HCT116 (cell line): ENCODE measurements at regions not wholly inside any gene's neighbourhood (a gene's known extent, or its start where the extent isn't known, plus 50 kb on each side); places are given as distances from the start of the nearest gene placed in this dataset.

Source experiments
- ATAC-seq: fragments of 200-7000 bp; cut with Tn5 transposase; 2 replicates; pipeline ENCODE4 v1.9.1; 2020; ENCODE audit warnings: mild to moderate bottlenecking, moderate library complexity
- BruUV-seq: library from RNA; stranded (reverse); fragments of 400-500 nt; replicated peaks from 2 replicates; lab custom pipeline; 2021; lab: Mats Ljungman, UMichigan
- CTCF ChIA-PET: fragments of 300-600 bp; sonication (Branson Sonifier 250); formaldehyde crosslinking; loops from one replicate; lab custom pipeline; 2021; ENCODE audit warnings: antibody characterized with exemption; lab: Charles Lee
- POLR2A ChIA-PET: fragments of 300-600, 350-600 bp; sonication (Branson Sonifier 250); formaldehyde crosslinking; loops from one replicate; lab custom pipeline; 2021; ENCODE audit warnings: antibody characterized with exemption; lab: Charles Lee
- RAD21 ChIA-PET, 2 experiments: fragments of 300-600 bp; sonication (Branson Sonifier 250); formaldehyde crosslinking; loops; one replicate each; lab custom pipeline; 2023; ENCODE audit warnings: low total read pairs in 2 of 2; ENCODE audit not compliant: uncharacterized antibody in 2 of 2, unreplicated experiment in 2 of 2, low non-redundant PET in 1 of 2; lab: Charles Lee
- DNase-seq: peaks from one replicate; pipeline ENCODE4 v3.0.0-alpha.2; 2010; ENCODE audit warnings: low read depth, low spot score
- H2AFZ ChIP-seq: fragments of 200-600 bp; shearing (Covaris generic), sonication (generic); 2 replicates; pipeline ENCODE4 v1.6.1; 2017; ENCODE audit warnings: low read depth, mixed run types, mixed read lengths, antibody characterized with exemption, low read length; ENCODE audit not compliant: poor library complexity, severe bottlenecking
- H3K27ac ChIP-seq: 2 replicates; pipeline ENCODE4 v1.5.1; 2012; ENCODE audit warnings: low read depth, low read length
- H3K27me3 ChIP-seq: fragments of 200-600 bp; sonication (generic); 2 replicates; pipeline ENCODE4 v1.6.1; 2016; ENCODE audit warnings: mixed run types, low read length, mixed read lengths; ENCODE audit not compliant: insufficient read depth
- H3K36me3 ChIP-seq, 2 experiments: fragments of 200-500 bp in 1 of 2; fragments of 200-600 bp in 1 of 2; sonication (Bioruptor generic) in 1 of 2; sonication (generic) in 1 of 2; 2 replicates each; pipeline versions ENCODE4 v1.5.1 to v1.6.1; 2014 to 2016; ENCODE audit warnings: low read length in 2 of 2, inconsistent platforms in 1 of 2, mixed read lengths in 1 of 2, mixed run types in 1 of 2; ENCODE audit not compliant: insufficient read depth in 2 of 2, control insufficient read depth in 1 of 2
- H3K4me1 ChIP-seq, 2 experiments: fragments of 200-600 bp in 1 of 2; sonication (generic) in 1 of 2; 2 replicates each; pipeline versions ENCODE4 v1.5.1 to v1.6.1; 2012 to 2017; ENCODE audit warnings: low read length in 2 of 2, inconsistent platforms in 1 of 2, mild to moderate bottlenecking in 1 of 2, mixed read lengths in 1 of 2, mixed run types in 1 of 2, moderate library complexity in 1 of 2; ENCODE audit not compliant: insufficient read depth in 2 of 2, control insufficient read depth in 1 of 2
- H3K4me2 ChIP-seq: fragments of 200-600 bp; sonication (generic); 2 replicates; pipeline ENCODE4 v1.6.1; 2017; ENCODE audit warnings: mixed run types, low read length, mixed read lengths
- H3K4me3 ChIP-seq, 2 experiments: fragments of 200-600 bp in 1 of 2; sonication (generic) in 1 of 2; replicated peaks in 1 of 2; 2 replicates each; pipeline ENCODE4 v1.5.1; 2011 to 2016; ENCODE audit warnings: low read length in 2 of 2, control low read depth in 1 of 2, low read depth in 1 of 2, mild to moderate bottlenecking in 1 of 2, mixed read lengths in 1 of 2, mixed run types in 1 of 2
- H3K79me2 ChIP-seq: fragments of 200-600 bp; sonication (generic); 2 replicates; pipeline ENCODE4 v1.6.1; 2017; ENCODE audit warnings: mild to moderate bottlenecking, mixed run types, low read length, moderate library complexity, mixed read lengths; ENCODE audit not compliant: insufficient read depth
- H3K9ac ChIP-seq: fragments of 200-600 bp; sonication (generic); 2 replicates; pipeline ENCODE4 v1.6.1; 2016; ENCODE audit warnings: low read length, mixed read lengths
- H3K9me2 ChIP-seq: fragments of 200-600 bp; sonication (generic), shearing (Covaris generic); 2 replicates; pipeline ENCODE4 v1.6.1; 2017; ENCODE audit warnings: mixed run types, mild to moderate bottlenecking, moderate library complexity; ENCODE audit not compliant: insufficient read depth
- H3K9me3 ChIP-seq, 2 experiments: fragments of 200-500 bp in 1 of 2; fragments of 200-600 bp in 1 of 2; sonication (Bioruptor generic) in 1 of 2; sonication (generic) in 1 of 2; 2 replicates each; pipeline ENCODE4 v1.6.1; 2014 to 2017; ENCODE audit warnings: low read length in 2 of 2, mixed read lengths in 2 of 2, inconsistent platforms in 1 of 2, low read depth in 1 of 2, mild to moderate bottlenecking in 1 of 2, mixed run types in 1 of 2, moderate library complexity in 1 of 2; ENCODE audit not compliant: control insufficient read depth in 1 of 2, insufficient read depth in 1 of 2
- H4K20me1 ChIP-seq: fragments of 200-600 bp; sonication (generic), shearing (Covaris generic); 2 replicates; pipeline ENCODE4 v1.6.1; 2017; ENCODE audit warnings: mixed run types, mild to moderate bottlenecking, moderate library complexity; ENCODE audit not compliant: insufficient read depth
- ELF1 ChIP-seq: IDR thresholded peaks from 2 replicates; pipeline ENCODE4 v1.6.1; 2012; ENCODE audit warnings: low read depth, borderline replicate concordance
- EZH2 ChIP-seq: fragments of 200-600 bp; sonication (generic); IDR thresholded peaks from 2 replicates; pipeline ENCODE4 v1.6.1; 2017; ENCODE audit warnings: antibody characterized with exemption, mixed run types
- FOSL1 ChIP-seq: IDR thresholded peaks from 2 replicates; pipeline ENCODE4 v1.6.1; 2012; ENCODE audit warnings: low read depth
- SP1 ChIP-seq: IDR thresholded peaks from 2 replicates; pipeline ENCODE4 v1.6.1; 2012; ENCODE audit warnings: low read depth
- ZFX ChIP-seq: fragments of 450-650 bp; IDR thresholded peaks from 2 replicates; pipeline ENCODE4 v1.6.1; 2017
- ZNF274 ChIP-seq: fragments of 200-500 bp; sonication (Bioruptor generic); IDR thresholded peaks from 2 replicates; pipeline ENCODE4 v1.6.1; 2014; ENCODE audit warnings: mild to moderate bottlenecking, low read depth, low read length, inconsistent platforms
- intact Hi-C: fragments of 100-400 bp; cut with micrococcal nuclease; formaldehyde crosslinking; loops from 2 replicates; pipeline ENCODE4 v1.10.0; 2022
- TF ChIP-seq, protein P1 (sequence below), 3 experiments: fragments of 200-600 bp in 1 of 3; sonication (generic) in 1 of 3; IDR thresholded peaks in 2 of 3; conservative IDR thresholded peaks in 1 of 3; 2 replicates each; pipeline ENCODE4 v1.5.1; 2012 to 2017; ENCODE audit warnings: low read depth in 2 of 3, low read length in 2 of 3, antibody characterized with exemption in 1 of 3, borderline replicate concordance in 1 of 3, control low read depth in 1 of 3, mild to moderate bottlenecking in 1 of 3, mixed read lengths in 1 of 3, mixed run types in 1 of 3, moderate library complexity in 1 of 3; ENCODE audit not compliant: insufficient read depth in 1 of 3
- TF ChIP-seq, protein P2 (sequence below): IDR thresholded peaks from 2 replicates; pipeline ENCODE4 v1.6.1; 2012

DNA sequence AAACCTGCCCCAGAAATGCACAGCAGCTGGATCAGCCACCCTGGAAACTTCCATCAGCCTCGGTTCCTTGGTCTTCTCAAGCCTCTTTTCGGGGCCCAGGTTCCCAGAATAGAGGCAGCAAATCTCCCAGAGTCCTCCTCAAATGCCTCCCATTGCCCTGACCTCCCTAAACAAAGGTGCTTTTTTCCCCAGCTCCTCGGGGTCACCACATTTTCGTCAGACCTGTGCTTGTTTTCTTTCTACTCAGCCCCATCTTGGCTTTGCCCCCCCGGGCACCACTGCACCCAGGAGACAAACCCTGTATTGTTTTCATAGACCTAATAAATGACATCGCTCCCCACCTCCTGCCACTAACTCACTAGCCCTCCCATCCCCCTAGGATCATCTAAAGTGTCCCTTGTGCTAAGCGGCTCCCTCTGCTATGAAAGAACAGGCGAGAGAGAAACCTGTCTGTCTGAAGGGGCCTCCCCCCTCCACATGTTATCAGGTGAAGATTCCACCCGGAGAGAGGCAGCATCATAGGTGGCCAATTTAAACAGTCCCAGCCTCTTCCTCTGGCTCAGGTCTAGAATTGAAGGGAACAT lies 451.1 kb downstream of the SOX9 start:
- ATAC-seq (no peak), DNase-seq (no peak)
- Histone ChIP-seq H3K27ac (no peak overlapping the region), H4K20me1 (no peaks in the 10 kb centered on the region), H3K4me3 (no peak overlapping the region), H3K4me2 (no peak overlapping the region), H3K9ac (no peak overlapping the region), H2AFZ (no peak overlapping the region), H3K36me3 (no peaks in the 10 kb centered on the region), H3K4me1 (peaks cover 3 to 27% of the 10 kb centered on the region in 2 experiments; a peak in 2 of 4 replicates), H3K79me2 (peaks cover 93% of the 10 kb centered on the region), H3K9me3 (no peaks in the 10 kb centered on the region), H3K9me2 (no peaks in the 10 kb centered on the region), H3K27me3 (no peaks in the 10 kb centered on the region)
- no TSS peak for BruUV-seq
- TF ChIP-seq, protein P1, sequence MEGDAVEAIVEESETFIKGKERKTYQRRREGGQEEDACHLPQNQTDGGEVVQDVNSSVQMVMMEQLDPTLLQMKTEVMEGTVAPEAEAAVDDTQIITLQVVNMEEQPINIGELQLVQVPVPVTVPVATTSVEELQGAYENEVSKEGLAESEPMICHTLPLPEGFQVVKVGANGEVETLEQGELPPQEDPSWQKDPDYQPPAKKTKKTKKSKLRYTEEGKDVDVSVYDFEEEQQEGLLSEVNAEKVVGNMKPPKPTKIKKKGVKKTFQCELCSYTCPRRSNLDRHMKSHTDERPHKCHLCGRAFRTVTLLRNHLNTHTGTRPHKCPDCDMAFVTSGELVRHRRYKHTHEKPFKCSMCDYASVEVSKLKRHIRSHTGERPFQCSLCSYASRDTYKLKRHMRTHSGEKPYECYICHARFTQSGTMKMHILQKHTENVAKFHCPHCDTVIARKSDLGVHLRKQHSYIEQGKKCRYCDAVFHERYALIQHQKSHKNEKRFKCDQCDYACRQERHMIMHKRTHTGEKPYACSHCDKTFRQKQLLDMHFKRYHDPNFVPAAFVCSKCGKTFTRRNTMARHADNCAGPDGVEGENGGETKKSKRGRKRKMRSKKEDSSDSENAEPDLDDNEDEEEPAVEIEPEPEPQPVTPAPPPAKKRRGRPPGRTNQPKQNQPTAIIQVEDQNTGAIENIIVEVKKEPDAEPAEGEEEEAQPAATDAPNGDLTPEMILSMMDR (IDR thresholded peaks at IDR 0.05 in 2 of 3, conservative IDR thresholded peaks at IDR 0.05 in 1 of 3; ENCODE audit: borderline replicate concordance in 1 of 3, insufficient read depth in 1 of 3, low read depth in 2 of 3, low read length in 2 of 3), result no peak
- no peak for TF ChIP-seq FOSL1
- TF ChIP-seq SP1, result no peak
- TF ChIP-seq, protein P2, sequence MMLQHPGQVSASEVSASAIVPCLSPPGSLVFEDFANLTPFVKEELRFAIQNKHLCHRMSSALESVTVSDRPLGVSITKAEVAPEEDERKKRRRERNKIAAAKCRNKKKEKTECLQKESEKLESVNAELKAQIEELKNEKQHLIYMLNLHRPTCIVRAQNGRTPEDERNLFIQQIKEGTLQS, result no peak
- TF ChIP-seq ZFX, result no peak
- TF ChIP-seq EZH2, result no peak
- no peak for TF ChIP-seq ELF1
- no peak for TF ChIP-seq ZNF274
- POLR2A ChIA-PET, result no interaction called here
- CTCF ChIA-PET, result interaction anchor here (1.9 kb wide), 1 partner anchor 15 kb away, joined by 4 read pairs; no protein-coding TSS in a partner anchor
- RAD21 ChIA-PET, result no interaction called here
- intact Hi-C loops, result no loop called here
